GM23338 (cell line): ENCODE measurements at regions not wholly inside any gene's neighbourhood (a gene's known extent, or its start where the extent isn't known, plus 50 kb on each side); places are given as distances from the start of the nearest gene placed in this dataset.

Experiments used
- ATAC-seq: fragments of 200-7000 bp; cut with Tn5 transposase; 3 replicates; pipeline ENCODE4 v1.9.1; 2020
- DNase-seq: peaks from one replicate; pipeline ENCODE4 v3.0.0-alpha.2; 2015; ENCODE audit warnings: low spot score
- H2AFZ ChIP-seq: fragments of 200-600 bp; sonication (generic); 2 replicates; pipeline ENCODE4 v1.8.0; 2016; ENCODE audit warnings: antibody characterized with exemption, mild to moderate bottlenecking, moderate library complexity
- H3F3A ChIP-seq: fragments of 200-600 bp; sonication (generic); replicated peaks from 2 replicates; pipeline ENCODE4 v1.8.0; 2017; ENCODE audit warnings: antibody characterized with exemption, mixed run types, low read depth
- H3K27ac ChIP-seq: fragments of 200-600 bp; sonication (generic); 2 replicates; pipeline ENCODE4 v1.6.1; 2016; ENCODE audit warnings: low read depth
- H3K27me3 ChIP-seq: fragments of 200-600 bp; sonication (generic); 2 replicates; pipeline ENCODE4 v1.8.0; 2016; ENCODE audit warnings: mild to moderate bottlenecking, mixed run types, moderate library complexity; ENCODE audit not compliant: insufficient read depth
- H3K36me3 ChIP-seq: fragments of 200-600 bp; sonication (generic); 2 replicates; pipeline ENCODE4 v1.8.0; 2016; ENCODE audit warnings: mild to moderate bottlenecking; ENCODE audit not compliant: insufficient read depth
- H3K4me1 ChIP-seq: fragments of 200-600 bp; sonication (generic); 2 replicates; pipeline ENCODE4 v1.8.0; 2016; ENCODE audit warnings: mild to moderate bottlenecking, moderate library complexity; ENCODE audit not compliant: insufficient read depth
- H3K4me2 ChIP-seq: fragments of 200-600 bp; sonication (generic); 2 replicates; pipeline ENCODE4 v1.7.1; 2017; ENCODE audit warnings: mixed run types
- H3K4me3 ChIP-seq: fragments of 200-600 bp; sonication (generic); 2 replicates; pipeline ENCODE4 v1.6.1; 2016; ENCODE audit warnings: mixed run types
- H3K79me2 ChIP-seq: fragments of 200-600 bp; sonication (generic); replicated peaks from 2 replicates; pipeline ENCODE4 v1.8.0; 2017; ENCODE audit warnings: mild to moderate bottlenecking; ENCODE audit not compliant: insufficient read depth
- H3K9me2 ChIP-seq: fragments of 200-600 bp; sonication (generic); 2 replicates; pipeline ENCODE4 v1.8.0; 2017; ENCODE audit not compliant: insufficient read depth
- H4K20me1 ChIP-seq: fragments of 200-600 bp; sonication (generic); replicated peaks from 2 replicates; pipeline ENCODE4 v1.8.0; 2017; ENCODE audit warnings: mild to moderate bottlenecking; ENCODE audit not compliant: insufficient read depth
- H3K27ac Mint-ChIP-seq: 2 replicates; pipeline ENCODE4 v1.8.0; 2020; ENCODE audit warnings: inconsistent platforms, mild to moderate bottlenecking, moderate library complexity, mixed read lengths
- H3K27me3 Mint-ChIP-seq: 3 replicates; pipeline ENCODE4 v1.8.0; 2022; ENCODE audit warnings: low read depth, mild to moderate bottlenecking, moderate library complexity, mixed read lengths, inconsistent platforms; ENCODE audit not compliant: insufficient read depth, poor library complexity
- H3K36me3 Mint-ChIP-seq: 3 replicates; pipeline ENCODE4 v1.8.0; 2021; ENCODE audit warnings: low read depth, mild to moderate bottlenecking, inconsistent platforms, moderate library complexity, mixed read lengths
- H3K4me1 Mint-ChIP-seq: 3 replicates; pipeline ENCODE4 v1.8.0; 2020; ENCODE audit warnings: mild to moderate bottlenecking, inconsistent platforms, mixed read lengths
- H3K4me3 Mint-ChIP-seq: 3 replicates; pipeline ENCODE4 v1.8.0; 2021; ENCODE audit warnings: moderate library complexity, mild to moderate bottlenecking, inconsistent platforms, mixed read lengths
- H3K9me3 Mint-ChIP-seq: 3 replicates; pipeline ENCODE4 v1.8.0; 2020; ENCODE audit warnings: moderate library complexity, mild to moderate bottlenecking, inconsistent platforms, mixed read lengths
- CREB1 ChIP-seq: fragments of 250-450 bp; sonication (Bioruptor Pico); IDR thresholded peaks from 2 replicates; pipeline ENCODE4 v1.5.0; 2020; ENCODE audit warnings: low read depth, mild to moderate bottlenecking, moderate library complexity
- CTCF ChIP-seq, 2 experiments: fragments of 200-600 bp in 1 of 2; sonication (generic) in 1 of 2; conservative IDR thresholded peaks; 2 replicates each; pipeline versions ENCODE4 v1.5.1 to v1.6.1; 2016 to 2017; ENCODE audit warnings: antibody characterized with exemption in 2 of 2, low read depth in 2 of 2, mild to moderate bottlenecking in 2 of 2, moderate library complexity in 1 of 2
- ETS1 ChIP-seq: IDR thresholded peaks from 2 replicates; pipeline ENCODE4 v1.6.1; 2016; ENCODE audit warnings: antibody characterized with exemption
- EZH2 ChIP-seq: fragments of 200-600 bp; sonication (generic); IDR thresholded peaks from one replicate; pipeline ENCODE4 v1.8.0; 2017; ENCODE audit warnings: antibody characterized with exemption, mild to moderate bottlenecking, low read depth; ENCODE audit not compliant: unreplicated experiment
- EZH2phosphoT487 ChIP-seq: fragments of 200-600 bp; sonication (generic); IDR thresholded peaks from one replicate; pipeline ENCODE4 v1.8.1; 2018; ENCODE audit warnings: antibody characterized with exemption; ENCODE audit not compliant: unreplicated experiment
- JUNB ChIP-seq: IDR thresholded peaks from one replicate; pipeline ENCODE4 v1.6.1; 2016; ENCODE audit warnings: antibody characterized with exemption; ENCODE audit not compliant: unreplicated experiment
- POLR2AphosphoS5 ChIP-seq: IDR thresholded peaks from 2 replicates; pipeline ENCODE4 v1.6.1; 2016; ENCODE audit warnings: antibody characterized with exemption, low read depth
- REST ChIP-seq: IDR thresholded peaks from one replicate; pipeline ENCODE4 v1.6.1; 2018; ENCODE audit warnings: antibody characterized with exemption; ENCODE audit not compliant: unreplicated experiment
- STAT1 ChIP-seq: IDR thresholded peaks from one replicate; pipeline ENCODE4 v1.6.1; 2016; ENCODE audit warnings: antibody characterized with exemption; ENCODE audit not compliant: unreplicated experiment

- TF ChIP-seq CTCF (conservative IDR thresholded peaks at IDR 0.05; ENCODE audit: low read depth in 2 of 2) (no peak), REST (no peak), JUNB (no peak)
Measured at GRCh38 chr17:12261354-12261753, 240.7 kb downstream of the MAP2K4 start (continued).

- no peak overlapping the region for H3K4me2 ChIP-seq
- H2AFZ ChIP-seq = no peak overlapping the region
- no peaks in the 10 kb centered on the region for H3K36me3 ChIP-seq
- H3K27me3 ChIP-seq = no peaks in the 10 kb centered on the region
- H3K36me3 Mint-ChIP-seq = no peaks in the 10 kb centered on the region; the same call in 2 of the 3 replicates
- no peaks in the 10 kb centered on the region for H3K27me3 Mint-ChIP-seq
- no peaks in the 10 kb centered on the region for H3F3A ChIP-seq
- TF ChIP-seq REST (no peak), CREB1 (CRISPR knock-in tag) (no peak), EZH2 (no peak), EZH2phosphoT487 (no peak), POLR2AphosphoS5 (no peak), STAT1 (no peak), ETS1 (no peak)
- H3K9me2 ChIP-seq = no peaks in the 10 kb centered on the region
- H3K27ac Mint-ChIP-seq = no peak overlapping the region
- no peaks in the 10 kb centered on the region for H4K20me1 ChIP-seq
- DNase-seq (no peak), ATAC-seq (no peak)
- H3K79me2 ChIP-seq = no peaks in the 10 kb centered on the region
- no peak overlapping the region for H3K4me3 ChIP-seq
- H3K27ac ChIP-seq = no peak overlapping the region
- H3K9me3 Mint-ChIP-seq = peaks cover 7% of the 10 kb centered on the region; the same call in 2 of the 3 replicates
- no peak overlapping the region for H3K4me3 Mint-ChIP-seq
- no peaks in the 10 kb centered on the region for H3K4me1 Mint-ChIP-seq
- H3K4me1 ChIP-seq = no peaks in the 10 kb centered on the region
Measured at GRCh38 chr17:12269751-12270150, 249.1 kb downstream of the MAP2K4 start.
